Upper lobe of left lung (tissue), 6 donors: ENCODE measurements at regions not wholly inside any gene's neighbourhood (a gene's known extent, or its start where the extent isn't known, plus 50 kb on each side); places are given as distances from the start of the nearest gene placed in this dataset.

Experiments used
- ATAC-seq, 2 donors: fragments of 200-7000 bp; cut with Tn5 transposase; one replicate each; pipeline ENCODE4 v1.9.1; 2022; ENCODE audit warnings: mild to moderate bottlenecking in 2 of 2, moderate library complexity in 2 of 2; ENCODE audit not compliant: low FRiP score in 2 of 2
- DNase-seq, 2 donors: peaks; one replicate each; pipeline ENCODE4 v3.0.0-alpha.2; 2019 to 2020
- H3K27ac ChIP-seq, 4 donors: fragments of 200-600 bp; sonication (generic); one replicate each; pipeline ENCODE4 v1.5.1; 2016 to 2019
- H3K27me3 ChIP-seq, 4 donors: fragments of 200-600 bp; sonication (generic); one replicate each; pipeline ENCODE4 v1.5.1; 2017 to 2019
- H3K36me3 ChIP-seq, 4 donors: fragments of 200-600 bp; sonication (generic); one replicate each; pipeline ENCODE4 v1.5.1; 2016 to 2019
- H3K4me1 ChIP-seq, 4 donors: fragments of 200-600 bp; sonication (generic); one replicate each; pipeline ENCODE4 v1.5.1; 2018 to 2019
- H3K4me3 ChIP-seq, 4 donors: fragments of 200-600 bp; sonication (generic); one replicate each; pipeline ENCODE4 v1.5.1; 2017 to 2019; ENCODE audit warnings: mild to moderate bottlenecking in 2 of 4, moderate library complexity in 1 of 4
- H3K9me3 ChIP-seq, 4 donors: fragments of 200-600 bp; sonication (generic); one replicate each; pipeline ENCODE4 v1.5.1; 2018 to 2019
- CTCF ChIP-seq, 6 experiments: fragments of 450-650 bp in 4 of 6; fragments of 200-600 bp in 2 of 6; sonication (generic) in 2 of 6; IDR thresholded peaks; one replicate each; pipeline ENCODE4 v1.5.1; 2016 to 2019; ENCODE audit warnings: antibody characterized with exemption in 6 of 6
- EP300 ChIP-seq, 4 donors: sonication (generic); formaldehyde crosslinking; IDR thresholded peaks; one replicate each; pipeline ENCODE4 v1.5.1; 2017; ENCODE audit warnings: antibody characterized with exemption in 4 of 4, control low read depth in 2 of 4
- POLR2A ChIP-seq, 4 donors: fragments of 450-650 bp; IDR thresholded peaks; one replicate each; pipeline ENCODE4 v1.5.1; 2016 to 2017; ENCODE audit warnings: antibody characterized with exemption in 4 of 4, mild to moderate bottlenecking in 2 of 4
- POLR2AphosphoS5 ChIP-seq, 2 donors: sonication (generic); formaldehyde crosslinking; IDR thresholded peaks; one replicate each; pipeline ENCODE4 v1.5.1; 2017; ENCODE audit warnings: antibody characterized with exemption in 2 of 2
- WGBS, 2 donors: methylation state at CpG; one replicate each; pipeline ENCODE4 v1.1.5; 2017 to 2018; 5-methylcytosine and 5-hydroxymethylcytosine counted together
- donor health status: DM: no; HTN: no; CAD: no; lungs with moderate emphysema.
- donor health status: DM: no; HTN: yes; CAD: no; lungs with severe emphysema.

GRCh38 chr5:144882739-144883283 is 712.1 kb downstream of the KCTD16 start:
- no peak for ATAC-seq
- no peak overlapping the region for H3K4me3 ChIP-seq
- 78 to 90% methylated on average over 3 of the region's 3 CpGs for WGBS, 2 donors
- TF ChIP-seq CTCF (IDR thresholded peaks at IDR 0.05) (no peak), POLR2A (IDR thresholded peaks at IDR 0.05) (no peak), POLR2AphosphoS5 (IDR thresholded peaks at IDR 0.05) (no peak), EP300 (IDR thresholded peaks at IDR 0.05) (no peak)
- H3K27ac ChIP-seq = no peak overlapping the region
- no peaks in the 10 kb centered on the region for H3K27me3 ChIP-seq
- DNase-seq = no peak
- H3K36me3 ChIP-seq = no peaks in the 10 kb centered on the region
- no peaks in the 10 kb centered on the region for H3K9me3 ChIP-seq
- H3K4me1 ChIP-seq = no peaks in the 10 kb centered on the region

- Histone ChIP-seq H3K27me3 (no peaks in the 10 kb centered on the region), H3K9me3 (no peaks in the 10 kb centered on the region), H3K4me1 (no peaks in the 10 kb centered on the region), H3K36me3 (no peaks in the 10 kb centered on the region), H3K4me3 (no peak overlapping the region), H3K27ac (no peak overlapping the region)
- no peak for ATAC-seq
- TF ChIP-seq CTCF (IDR thresholded peaks at IDR 0.05) = no peak
- no peak for TF ChIP-seq POLR2A (IDR thresholded peaks at IDR 0.05)
- no peak for TF ChIP-seq EP300 (IDR thresholded peaks at IDR 0.05)
- TF ChIP-seq POLR2AphosphoS5 (IDR thresholded peaks at IDR 0.05) = no peak
- 73 to 80% methylated on average over 2 of the region's 2 CpGs for WGBS, 2 donors
- no peak for DNase-seq
These were observed 709.8 kb downstream of the KCTD16 start for GRCh38 chr5:144880513-144880912.

GRCh38 chr5:144876990-144877389 is 706.3 kb downstream of the KCTD16 start:
- Histone ChIP-seq H3K4me3 (no peak overlapping the region), H3K36me3 (no peaks in the 10 kb centered on the region), H3K27ac (no peak overlapping the region), H3K4me1 (no peaks in the 10 kb centered on the region), H3K9me3 (no peaks in the 10 kb centered on the region), H3K27me3 (no peaks in the 10 kb centered on the region)
- TF ChIP-seq EP300 (IDR thresholded peaks at IDR 0.05) = no peak
- no peak for TF ChIP-seq POLR2AphosphoS5 (IDR thresholded peaks at IDR 0.05)
- no peak for TF ChIP-seq CTCF (IDR thresholded peaks at IDR 0.05)
- no peak for TF ChIP-seq POLR2A (IDR thresholded peaks at IDR 0.05)
- ATAC-seq (no peak), DNase-seq (no peak)

- Histone ChIP-seq H3K9me3 (no peaks in the 10 kb centered on the region), H3K4me3 (no peak overlapping the region), H3K4me1 (no peaks in the 10 kb centered on the region), H3K27ac (no peak overlapping the region), H3K36me3 (no peaks in the 10 kb centered on the region), H3K27me3 (no peaks in the 10 kb centered on the region)
- ATAC-seq = no peak
- no peak for DNase-seq
- TF ChIP-seq EP300 (IDR thresholded peaks at IDR 0.05) (no peak), POLR2A (IDR thresholded peaks at IDR 0.05) (no peak), POLR2AphosphoS5 (IDR thresholded peaks at IDR 0.05) (no peak), CTCF (IDR thresholded peaks at IDR 0.05) (no peak)
- WGBS, 2 donors = 53 to 80% methylated on average over 2 of the region's 2 CpGs
These were observed 702.4 kb downstream of the KCTD16 start for GRCh38 chr5:144873076-144873475.

- Histone ChIP-seq H3K27me3 (no peaks in the 10 kb centered on the region), H3K27ac (no peak overlapping the region), H3K4me3 (no peak overlapping the region), H3K36me3 (no peaks in the 10 kb centered on the region), H3K9me3 (no peaks in the 10 kb centered on the region), H3K4me1 (no peaks in the 10 kb centered on the region)
- TF ChIP-seq POLR2A (IDR thresholded peaks at IDR 0.05) = no peak
- no peak for TF ChIP-seq POLR2AphosphoS5 (IDR thresholded peaks at IDR 0.05)
- no peak for TF ChIP-seq CTCF (IDR thresholded peaks at IDR 0.05)
- TF ChIP-seq EP300 (IDR thresholded peaks at IDR 0.05) = no peak
- DNase-seq = no peak
- ATAC-seq = no peak
These were observed 693.4 kb downstream of the KCTD16 start for GRCh38 chr5:144864118-144864517.
